Liver (tissue), 7 donors: ENCODE measurements at regions not wholly inside any gene's neighbourhood (a gene's known extent, or its start where the extent isn't known, plus 50 kb on each side); places are given as distances from the start of the nearest gene placed in this dataset.

Experiments used
- DNase-seq: peaks from one replicate; pipeline ENCODE4 v3.0.0-alpha.2; 2017; ENCODE audit warnings: low spot score
- H3K27ac ChIP-seq, 2 donors: one replicate each; pipeline ENCODE4 v1.7.0; 2013; ENCODE audit warnings: inconsistent platforms in 2 of 2, low read length in 2 of 2, control low read depth in 1 of 2, low read depth in 1 of 2, mild to moderate bottlenecking in 1 of 2
- H3K27me3 ChIP-seq, 4 donors: one replicate each; pipeline versions ENCODE4 v1.6.1 to v1.7.0; 2013; ENCODE audit warnings: low read length in 3 of 4, inconsistent platforms in 1 of 4, mild to moderate bottlenecking in 1 of 4, moderate library complexity in 1 of 4; ENCODE audit not compliant: control insufficient read depth in 4 of 4, insufficient read depth in 4 of 4
- H3K36me3 ChIP-seq, 4 donors: one replicate each; pipeline versions ENCODE4 v1.6.1 to v1.7.0; 2013; ENCODE audit warnings: low read length in 3 of 4, mild to moderate bottlenecking in 3 of 4, low read depth in 1 of 4, moderate library complexity in 1 of 4; ENCODE audit not compliant: control insufficient read depth in 4 of 4, insufficient read depth in 3 of 4
- H3K4me1 ChIP-seq, 4 donors: one replicate each; pipeline versions ENCODE4 v1.6.1 to v1.7.0; 2013; ENCODE audit warnings: low read length in 3 of 4, mild to moderate bottlenecking in 3 of 4, moderate library complexity in 1 of 4; ENCODE audit not compliant: control insufficient read depth in 4 of 4, insufficient read depth in 4 of 4
- H3K4me3 ChIP-seq, 3 donors: one replicate each; pipeline versions ENCODE4 v1.6.1 to v1.7.0; 2013; ENCODE audit warnings: low read length in 3 of 3, control low read depth in 1 of 3, low read depth in 1 of 3, mild to moderate bottlenecking in 1 of 3
- H3K9ac ChIP-seq, 2 donors: one replicate each; pipeline ENCODE4 v1.7.0; 2013; ENCODE audit warnings: low read length in 2 of 2, mild to moderate bottlenecking in 2 of 2, moderate library complexity in 2 of 2, control low read depth in 1 of 2, low read depth in 1 of 2
- H3K9me3 ChIP-seq, 4 donors: one replicate each; pipeline versions ENCODE4 v1.6.1 to v1.7.0; 2013; ENCODE audit warnings: low read length in 3 of 4; ENCODE audit not compliant: control insufficient read depth in 4 of 4
- ATF3 ChIP-seq: IDR thresholded peaks from 2 replicates; pipeline ENCODE4 v1.6.1; 2016; ENCODE audit warnings: antibody characterized with exemption
- EGR1 ChIP-seq, 2 donors: IDR thresholded peaks; 2 replicates each; pipeline ENCODE4 v1.6.1; 2016 to 2018; ENCODE audit warnings: antibody characterized with exemption in 2 of 2, low read depth in 2 of 2
- FOXA1 ChIP-seq: IDR thresholded peaks from 2 replicates; pipeline ENCODE4 v1.6.1; 2016; ENCODE audit warnings: antibody characterized with exemption
- FOXA2 ChIP-seq: IDR thresholded peaks from 2 replicates; pipeline ENCODE4 v1.6.1; 2016; ENCODE audit warnings: antibody characterized with exemption
- GABPA ChIP-seq, 2 donors: IDR thresholded peaks in 1 of 2; conservative IDR thresholded peaks in 1 of 2; 2 replicates each; pipeline ENCODE4 v1.6.1; 2016; ENCODE audit warnings: antibody characterized with exemption in 2 of 2, mild to moderate bottlenecking in 1 of 2, moderate library complexity in 1 of 2
- HNF4A ChIP-seq, 2 donors: conservative IDR thresholded peaks; 2 replicates each; pipeline ENCODE4 v1.6.1; 2016; ENCODE audit warnings: antibody characterized with exemption in 2 of 2, mild to moderate bottlenecking in 2 of 2
- HNF4G ChIP-seq: IDR thresholded peaks from 2 replicates; pipeline ENCODE4 v1.6.1; 2016; ENCODE audit warnings: antibody characterized with exemption
- JUND ChIP-seq, 2 donors: IDR thresholded peaks; 2 replicates each; pipeline ENCODE4 v1.6.1; 2016; ENCODE audit warnings: antibody characterized with exemption in 2 of 2
- MAX ChIP-seq: IDR thresholded peaks from 2 replicates; pipeline ENCODE4 v1.6.1; 2016; ENCODE audit warnings: antibody characterized with exemption
- RAD21 ChIP-seq, 2 donors: IDR thresholded peaks; 2 replicates each; pipeline ENCODE4 v1.6.1; 2016; ENCODE audit warnings: antibody characterized with exemption in 2 of 2, mild to moderate bottlenecking in 2 of 2
- REST ChIP-seq: IDR thresholded peaks from 2 replicates; pipeline ENCODE4 v1.6.1; 2016; ENCODE audit warnings: antibody characterized with exemption, mild to moderate bottlenecking
- RXRA ChIP-seq, 2 donors: IDR thresholded peaks; 2 replicates each; pipeline ENCODE4 v1.6.1; 2017 to 2018; ENCODE audit warnings: antibody characterized with exemption in 2 of 2, mild to moderate bottlenecking in 1 of 2
- YY1 ChIP-seq: IDR thresholded peaks from 2 replicates; pipeline ENCODE4 v1.6.1; 2016; ENCODE audit warnings: antibody characterized with exemption, mild to moderate bottlenecking
- ZBTB33 ChIP-seq: IDR thresholded peaks from 2 replicates; pipeline ENCODE4 v1.6.1; 2016; ENCODE audit warnings: antibody characterized with exemption
- WGBS: extraction: QIAGEN DNeasy Blood & Tissue Kit; methylation state at CpG from one replicate; pipeline ENCODE4 v1.1.7; 2013; 5-methylcytosine and 5-hydroxymethylcytosine counted together
- donor health status: healthy.
- donor health status: healthy.
- donor health status: healthy.
- donor health status: healthy.

- no peaks in the 10 kb centered on the region for H3K36me3 ChIP-seq
- no peak for DNase-seq
- H3K27me3 ChIP-seq: peaks cover 0 to 5% (median 0%) of the 10 kb centered on the region in 4 donors
- no peak overlapping the region for H3K27ac ChIP-seq
- no peak overlapping the region for H3K9ac ChIP-seq
- TF ChIP-seq EGR1 (IDR thresholded peaks at IDR 0.05; ENCODE audit: low read depth in 2 of 2) (no peak), RXRA (IDR thresholded peaks at IDR 0.05) (no peak), HNF4G (no peak)
- H3K4me1 ChIP-seq: no peaks in the 10 kb centered on the region
- peaks cover 0 to 5% (median 3%) of the 10 kb centered on the region in 4 donors for H3K9me3 ChIP-seq
- no peak overlapping the region for H3K4me3 ChIP-seq
Observed at GRCh38 chr16:26961459-26961858, 105.3 kb upstream of the C16orf82 start.

GRCh38 chr16:26963109-26963508 lies 103.6 kb upstream of the C16orf82 start:
- Histone ChIP-seq H3K27me3 (peaks cover 0 to 5% (median 0%) of the 10 kb centered on the region in 4 donors), H3K36me3 (no peaks in the 10 kb centered on the region), H3K4me1 (no peaks in the 10 kb centered on the region), H3K9ac (no peak overlapping the region), H3K9me3 (peaks cover 0 to 5% (median 3%) of the 10 kb centered on the region in 4 donors), H3K27ac (no peak overlapping the region), H3K4me3 (no peak overlapping the region)
- TF ChIP-seq YY1: no peak
- TF ChIP-seq ATF3: no peak
- no peak for TF ChIP-seq GABPA (IDR thresholded peaks at IDR 0.05 in 1 of 2, conservative IDR thresholded peaks at IDR 0.05 in 1 of 2)
- no peak for TF ChIP-seq RAD21 (IDR thresholded peaks at IDR 0.05)
- no peak for TF ChIP-seq RXRA (IDR thresholded peaks at IDR 0.05)
- no peak for TF ChIP-seq EGR1 (IDR thresholded peaks at IDR 0.05; ENCODE audit: low read depth in 2 of 2)
- TF ChIP-seq JUND (IDR thresholded peaks at IDR 0.05): no peak
- TF ChIP-seq REST: no peak
- no peak for TF ChIP-seq FOXA1
- no peak for TF ChIP-seq MAX
- WGBS: 48% methylated on average over 4 of the region's 4 CpGs
- DNase-seq: no peak

GRCh38 chr16:26969589-26970231 lies 97.0 kb upstream of the C16orf82 start:
- no peak for DNase-seq
- no peaks in the 10 kb centered on the region for H3K4me1 ChIP-seq
- H3K36me3 ChIP-seq: no peaks in the 10 kb centered on the region
- H3K9ac ChIP-seq: no peak overlapping the region
- H3K9me3 ChIP-seq: no peaks in the 10 kb centered on the region
- H3K27me3 ChIP-seq: no peaks in the 10 kb centered on the region
- H3K4me3 ChIP-seq: no peak overlapping the region
- H3K27ac ChIP-seq: no peak overlapping the region
- WGBS: 79% methylated on average over 6 of the region's 6 CpGs
- no peak for TF ChIP-seq ATF3
- TF ChIP-seq FOXA1: no peak
- no peak for TF ChIP-seq JUND (IDR thresholded peaks at IDR 0.05)
- no peak for TF ChIP-seq EGR1 (IDR thresholded peaks at IDR 0.05; ENCODE audit: low read depth in 2 of 2)
- TF ChIP-seq RXRA (IDR thresholded peaks at IDR 0.05): no peak
- TF ChIP-seq FOXA2: no peak
- no peak for TF ChIP-seq RAD21 (IDR thresholded peaks at IDR 0.05)
- TF ChIP-seq REST: no peak
- no peak for TF ChIP-seq HNF4A (conservative IDR thresholded peaks at IDR 0.05)
- no peak for TF ChIP-seq ZBTB33
